Coronary artery (tissue), 2 donors: ENCODE measurements at regions not wholly inside any gene's neighbourhood (a gene's known extent, or its start where the extent isn't known, plus 50 kb on each side); places are given as distances from the start of the nearest gene placed in this dataset.

Experiments
- DNase-seq: peaks from one replicate; pipeline ENCODE4 v3.0.0-alpha.2; 2017; ENCODE audit warnings: low spot score
- H3K27ac ChIP-seq, 2 donors: fragments of 200-600 bp; sonication (generic); one replicate each; pipeline ENCODE4 v1.5.1; 2016 to 2019
- H3K4me3 ChIP-seq: fragments of 200-600 bp; sonication (generic); 2 replicates; pipeline ENCODE4 v1.5.1; 2016; ENCODE audit warnings: mild to moderate bottlenecking, moderate library complexity
- TF ChIP-seq, protein P1 (sequence below): fragments of 200-600 bp; sonication (generic); IDR thresholded peaks from one replicate; pipeline ENCODE4 v1.5.1; 2019; ENCODE audit warnings: antibody characterized with exemption

GRCh38 chr3:162171970-162172369 is 675.4 kb downstream of the OTOL1 start:
- DNase-seq, result no peak
- TF ChIP-seq, protein P1, sequence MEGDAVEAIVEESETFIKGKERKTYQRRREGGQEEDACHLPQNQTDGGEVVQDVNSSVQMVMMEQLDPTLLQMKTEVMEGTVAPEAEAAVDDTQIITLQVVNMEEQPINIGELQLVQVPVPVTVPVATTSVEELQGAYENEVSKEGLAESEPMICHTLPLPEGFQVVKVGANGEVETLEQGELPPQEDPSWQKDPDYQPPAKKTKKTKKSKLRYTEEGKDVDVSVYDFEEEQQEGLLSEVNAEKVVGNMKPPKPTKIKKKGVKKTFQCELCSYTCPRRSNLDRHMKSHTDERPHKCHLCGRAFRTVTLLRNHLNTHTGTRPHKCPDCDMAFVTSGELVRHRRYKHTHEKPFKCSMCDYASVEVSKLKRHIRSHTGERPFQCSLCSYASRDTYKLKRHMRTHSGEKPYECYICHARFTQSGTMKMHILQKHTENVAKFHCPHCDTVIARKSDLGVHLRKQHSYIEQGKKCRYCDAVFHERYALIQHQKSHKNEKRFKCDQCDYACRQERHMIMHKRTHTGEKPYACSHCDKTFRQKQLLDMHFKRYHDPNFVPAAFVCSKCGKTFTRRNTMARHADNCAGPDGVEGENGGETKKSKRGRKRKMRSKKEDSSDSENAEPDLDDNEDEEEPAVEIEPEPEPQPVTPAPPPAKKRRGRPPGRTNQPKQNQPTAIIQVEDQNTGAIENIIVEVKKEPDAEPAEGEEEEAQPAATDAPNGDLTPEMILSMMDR, result no peak
- H3K4me3 ChIP-seq, result no peak overlapping the region
- no peak overlapping the region for H3K27ac ChIP-seq

GRCh38 chr3:162175145-162175544 is 678.5 kb downstream of the OTOL1 start:
- TF ChIP-seq, protein P1, result no peak
- no peak for DNase-seq
- no peak overlapping the region for H3K27ac ChIP-seq
- no peak overlapping the region for H3K4me3 ChIP-seq

- TF ChIP-seq, protein P1, result no peak
- Histone ChIP-seq H3K4me3 (no peak overlapping the region), H3K27ac (no peak overlapping the region)
- no peak for DNase-seq
Measured at GRCh38 chr3:162175878-162176277, 679.3 kb downstream of the OTOL1 start.

DNA sequence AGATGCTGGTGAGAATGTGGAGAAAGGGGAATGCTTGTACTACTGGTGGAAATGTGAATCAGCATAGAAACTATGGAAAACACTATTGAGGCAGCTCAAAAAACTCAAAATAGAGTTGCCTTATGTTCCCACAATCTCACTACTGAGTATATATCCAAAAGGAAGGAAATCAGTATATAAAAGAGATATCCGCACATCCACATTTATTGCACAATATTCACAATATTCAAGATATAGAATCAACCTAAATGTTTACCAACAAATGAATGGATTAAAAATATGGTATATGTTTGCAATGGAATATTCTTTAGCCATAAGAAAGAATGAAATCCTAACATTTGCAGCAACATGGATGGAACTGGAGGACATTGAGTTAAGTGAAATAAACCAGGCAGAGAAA is 686.8 kb downstream of the OTOL1 start:
- Histone ChIP-seq H3K4me3 (no peak overlapping the region), H3K27ac (no peak overlapping the region)
- no peak for DNase-seq
- TF ChIP-seq, protein P1, result no peak

DNA sequence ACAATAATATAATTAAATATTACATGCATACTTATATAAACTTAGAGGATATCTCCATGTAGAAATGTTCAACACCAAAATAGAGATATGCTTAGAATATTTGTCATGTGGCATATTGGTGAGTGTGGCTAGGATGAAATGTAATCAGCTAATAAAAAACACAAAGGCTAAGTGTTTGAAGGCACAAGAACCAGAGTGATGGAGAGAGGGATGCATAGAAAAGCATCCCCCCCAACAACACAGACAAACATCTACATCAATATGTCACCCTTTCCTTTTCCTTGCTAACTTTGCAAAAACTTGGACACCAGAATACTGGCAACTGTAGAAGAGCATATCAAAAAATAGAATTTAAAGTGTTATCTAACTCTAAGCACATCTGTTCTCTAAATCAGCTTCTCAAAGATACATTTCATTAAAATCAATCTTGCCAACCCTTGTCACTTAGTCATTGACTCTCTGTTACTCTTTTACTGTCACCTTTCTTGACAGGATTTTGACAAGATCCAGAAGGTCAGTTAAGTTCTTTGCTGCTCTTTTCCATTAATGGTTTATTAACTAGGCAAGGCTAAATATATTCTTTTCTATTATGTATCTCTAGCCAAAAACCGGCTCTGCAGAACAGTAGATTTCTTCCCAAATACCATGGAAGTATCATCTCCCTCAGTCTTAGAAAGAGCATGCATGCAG is 695.9 kb downstream of the OTOL1 start:
- H3K27ac ChIP-seq, result no peak overlapping the region
- TF ChIP-seq, protein P1, result no peak
- DNase-seq, result no peak
- no peak overlapping the region for H3K4me3 ChIP-seq

GRCh38 chr3:162193148-162194095 is 696.8 kb downstream of the OTOL1 start:
- TF ChIP-seq, protein P1, result no peak
- no peak overlapping the region for H3K4me3 ChIP-seq
- H3K27ac ChIP-seq, result no peak overlapping the region
- no peak for DNase-seq
